ENCODE measurements at regions not wholly inside any gene's neighbourhood (a gene's known extent, or its start where the extent isn't known, plus 50 kb on each side); places are given as distances from the start of the nearest gene placed in this dataset.
"Not testable (repeated sequence)": the region's sequence is repeated elsewhere in the genome, so short reads cannot be mapped to it uniquely, and the experiment has no call there.

GRCh38 chr9:71632776-71633175 is 135.5 kb downstream of the CEMIP2 start:
- no peak for DNase-seq

GRCh38 chr9:71630377-71630995 is 137.8 kb downstream of the CEMIP2 start:
- DNase-seq, result no peak

- no peak for DNase-seq
Observed at GRCh38 chr9:71629578-71630215, 138.6 kb downstream of the CEMIP2 start.

GRCh38 chr9:71628247-71628646 is 140.1 kb downstream of the CEMIP2 start:
- peak; percentile 9 for DNase-seq

GRCh38 chr9:71627537-71627936 is 140.8 kb downstream of the CEMIP2 start:
- DNase-seq, result no peak

- no peak for DNase-seq
Observed at GRCh38 chr9:71626395-71626794, 141.9 kb downstream of the CEMIP2 start.

- no peak for DNase-seq
Observed at GRCh38 chr9:71624728-71625127, 143.6 kb downstream of the CEMIP2 start.

GRCh38 chr9:71620746-71621145 is 147.6 kb downstream of the CEMIP2 start:
- DNase-seq, result no peak

- no peak for DNase-seq
Observed at GRCh38 chr9:71620331-71620730, 148.0 kb downstream of the CEMIP2 start.

- DNase-seq, result no peak
Observed at GRCh38 chr9:71619926-71620325, 148.4 kb downstream of the CEMIP2 start.

GRCh38 chr9:71614409-71615010 is 153.8 kb downstream of the CEMIP2 start:
- DNase-seq, result no peak

GRCh38 chr9:71612889-71613288 is 155.4 kb downstream of the CEMIP2 start:
- DNase-seq, result no peak

GRCh38 chr9:71609448-71609830 is 158.9 kb downstream of the CEMIP2 start:
- DNase-seq, result no peak

- DNase-seq, result no peak
Observed at GRCh38 chr9:71608825-71609447, 159.4 kb downstream of the CEMIP2 start.

- DNase-seq, result no peak
Observed at GRCh38 chr9:71608021-71608420, 160.3 kb downstream of the CEMIP2 start.

GRCh38 chr9:71607461-71607881 is 160.8 kb downstream of the CEMIP2 start:
- DNase-seq, result no peak

GRCh38 chr9:71604197-71605063 is 163.9 kb downstream of the CEMIP2 start:
- peak; percentile 91 for DNase-seq

GRCh38 chr9:71602652-71603051 is 165.7 kb downstream of the CEMIP2 start:
- DNase-seq, result no peak

- DNase-seq, result not testable (repeated sequence)
Observed at GRCh38 chr9:71595762-71596161, 172.6 kb downstream of the CEMIP2 start.

- DNase-seq, result no peak
Observed at GRCh38 chr9:71594541-71594940, 173.8 kb downstream of the CEMIP2 start.

- no peak for DNase-seq
Observed at GRCh38 chr9:71592400-71592799, 175.9 kb downstream of the CEMIP2 start.

GRCh38 chr9:71590362-71590761 is 178.0 kb downstream of the CEMIP2 start:
- DNase-seq, result no peak

GRCh38 chr9:71589612-71590011 is 178.7 kb downstream of the CEMIP2 start:
- DNase-seq, result no peak

Data from CD4-positive, alpha-beta T cell treated with Interleukin-17A for 4 hours (primary cell).